Neural progenitor cell (in vitro differentiated cells): ENCODE measurements at regions not wholly inside any gene's neighbourhood (a gene's known extent, or its start where the extent isn't known, plus 50 kb on each side); places are given as distances from the start of the nearest gene placed in this dataset.

Experiments
- EZH2 ChIP-seq: fragments of 200-600 bp; sonication (generic); IDR thresholded peaks from 2 replicates; pipeline ENCODE4 v1.6.1; 2017; ENCODE audit warnings: antibody characterized with exemption, mild to moderate bottlenecking, moderate library complexity
- EZH2phosphoT487 ChIP-seq: fragments of 200-600 bp; sonication (generic); IDR thresholded peaks from 2 replicates; pipeline ENCODE4 v1.6.1; 2017; ENCODE audit warnings: antibody characterized with exemption
- TF ChIP-seq, protein P1 (sequence below): fragments of 200-600 bp; sonication (generic); IDR thresholded peaks from 2 replicates; pipeline ENCODE4 v1.5.1; 2017; ENCODE audit warnings: antibody characterized with exemption, mild to moderate bottlenecking

DNA sequence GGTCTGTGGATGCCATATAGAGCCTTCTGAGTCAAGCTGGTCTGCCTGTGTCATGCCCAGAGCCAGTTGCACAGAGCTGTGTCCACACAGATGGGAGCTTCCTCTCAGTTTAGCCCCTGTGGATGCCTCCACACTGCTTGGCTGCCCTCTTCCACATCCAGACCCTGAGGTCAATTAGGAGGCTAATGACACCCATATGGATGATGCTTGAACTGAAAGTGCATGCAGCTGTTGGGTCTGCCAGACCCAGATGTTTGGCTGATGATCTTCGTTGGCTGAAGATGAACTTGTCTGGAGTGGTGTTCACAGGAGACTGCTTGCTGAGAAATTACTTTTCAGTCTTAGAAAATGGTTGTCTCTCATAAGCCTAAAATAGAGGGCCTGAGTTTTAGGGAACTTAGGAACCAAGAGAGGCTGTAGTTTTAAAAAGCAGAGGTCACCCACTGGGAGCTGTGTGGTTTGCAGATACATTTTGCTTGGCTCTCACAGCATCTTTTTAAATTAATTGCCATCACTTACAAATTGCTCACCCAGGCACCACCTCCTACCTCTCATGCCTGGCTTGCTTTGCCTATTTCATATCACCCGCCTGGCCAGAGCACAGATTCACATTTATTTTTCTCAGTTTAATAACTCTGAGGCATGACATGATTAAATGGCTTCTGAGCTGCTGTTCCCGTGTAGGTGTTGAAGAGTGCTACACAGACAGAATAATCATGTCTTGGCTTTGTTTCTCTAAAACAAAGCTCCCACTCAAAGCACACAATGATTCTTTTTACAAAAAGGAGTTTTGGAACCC, 176.1 kb downstream of the MINAR1 start:
- TF ChIP-seq, protein P1, sequence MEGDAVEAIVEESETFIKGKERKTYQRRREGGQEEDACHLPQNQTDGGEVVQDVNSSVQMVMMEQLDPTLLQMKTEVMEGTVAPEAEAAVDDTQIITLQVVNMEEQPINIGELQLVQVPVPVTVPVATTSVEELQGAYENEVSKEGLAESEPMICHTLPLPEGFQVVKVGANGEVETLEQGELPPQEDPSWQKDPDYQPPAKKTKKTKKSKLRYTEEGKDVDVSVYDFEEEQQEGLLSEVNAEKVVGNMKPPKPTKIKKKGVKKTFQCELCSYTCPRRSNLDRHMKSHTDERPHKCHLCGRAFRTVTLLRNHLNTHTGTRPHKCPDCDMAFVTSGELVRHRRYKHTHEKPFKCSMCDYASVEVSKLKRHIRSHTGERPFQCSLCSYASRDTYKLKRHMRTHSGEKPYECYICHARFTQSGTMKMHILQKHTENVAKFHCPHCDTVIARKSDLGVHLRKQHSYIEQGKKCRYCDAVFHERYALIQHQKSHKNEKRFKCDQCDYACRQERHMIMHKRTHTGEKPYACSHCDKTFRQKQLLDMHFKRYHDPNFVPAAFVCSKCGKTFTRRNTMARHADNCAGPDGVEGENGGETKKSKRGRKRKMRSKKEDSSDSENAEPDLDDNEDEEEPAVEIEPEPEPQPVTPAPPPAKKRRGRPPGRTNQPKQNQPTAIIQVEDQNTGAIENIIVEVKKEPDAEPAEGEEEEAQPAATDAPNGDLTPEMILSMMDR = no peak
- TF ChIP-seq EZH2 (no peak), EZH2phosphoT487 (no peak)
